ENCODE measurements at regions not wholly inside any gene's neighbourhood (a gene's known extent, or its start where the extent isn't known, plus 50 kb on each side); places are given as distances from the start of the nearest gene placed in this dataset.

DNA sequence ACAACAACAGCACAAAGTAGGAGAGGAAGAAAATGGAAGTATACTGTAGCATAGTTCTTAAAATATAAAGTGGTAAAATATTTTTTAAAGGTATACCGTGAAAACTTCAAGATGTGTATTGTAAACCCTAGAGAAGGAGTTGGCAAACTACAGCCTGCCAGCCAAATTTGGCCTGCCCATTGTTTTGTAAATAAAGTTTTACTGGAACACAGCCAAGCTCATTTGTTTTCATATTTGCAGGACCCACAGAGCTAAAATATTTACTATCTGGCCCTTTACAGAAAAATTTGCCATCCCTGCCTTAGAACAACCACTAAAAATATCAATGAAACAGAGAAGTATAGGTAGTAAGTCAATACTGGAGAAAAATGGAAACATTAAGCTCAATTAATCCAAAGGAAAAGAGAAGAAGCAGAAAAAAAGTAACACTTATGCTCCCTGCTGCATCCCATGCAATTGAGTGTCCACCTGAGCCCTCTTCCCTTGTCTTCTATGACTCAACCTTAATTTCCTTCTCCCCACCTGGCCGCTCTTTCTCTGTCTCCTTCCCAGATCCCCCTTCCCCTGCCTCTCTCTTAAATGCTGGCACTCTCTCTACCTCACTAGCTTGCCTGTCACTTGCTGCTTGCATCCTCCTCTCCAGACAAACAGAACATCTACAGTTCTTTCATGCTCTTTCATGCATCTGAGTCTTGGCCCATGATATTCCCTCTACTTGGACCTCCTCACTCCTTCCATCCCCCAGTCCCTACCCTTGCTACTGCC, 50.6 kb upstream of the FER start:
- no peak for TF ChIP-seq ZNF274 (IDR thresholded peaks at IDR 0.05; ENCODE audit: low read depth, low read length)
- no peak for TF ChIP-seq YY1 (IDR thresholded peaks at IDR 0.05; ENCODE audit: insufficient read depth, insufficient read length)
- TF ChIP-seq SUZ12 (IDR thresholded peaks at IDR 0.05; ENCODE audit: extremely low read depth, insufficient read depth, insufficient read length): no peak

Data from NT2/D1 (cell line).